ENCODE measurements at regions not wholly inside any gene's neighbourhood (a gene's known extent, or its start where the extent isn't known, plus 50 kb on each side); places are given as distances from the start of the nearest gene placed in this dataset.
"Not testable (repeated sequence)": the region's sequence is repeated elsewhere in the genome, so short reads cannot be mapped to it uniquely, and the experiment has no call there.

GRCh38 chr13:22929381-22930126 lies 251.2 kb upstream of the SGCG start:
- Histone ChIP-seq H2AFZ (ENCODE audit: low read length) (no peak overlapping the region), H3K4me2 (ENCODE audit: low read depth, low read length, poor library complexity, severe bottlenecking) (no peak overlapping the region), H3K4me1 (ENCODE audit: insufficient read depth, low read length, poor library complexity, severe bottlenecking) (no peaks in the 10 kb centered on the region), H3F3A (ENCODE audit: low read depth) (no peaks in the 10 kb centered on the region), H3K9me2 (replicated peaks; ENCODE audit: low read depth, low read length) (no peaks in the 10 kb centered on the region), H3K9me3 (ENCODE audit: insufficient read depth, low read depth, low read length) (no peaks in the 10 kb centered on the region; the same call in 1 of the 2 replicates), H3K9ac (ENCODE audit: low read depth, low read length, poor library complexity, severe bottlenecking) (no peak overlapping the region), H3K79me2 (ENCODE audit: insufficient read depth, low read length) (no peaks in the 10 kb centered on the region), H4K20me1 (ENCODE audit: insufficient read depth, low read length, poor library complexity, severe bottlenecking) (no peaks in the 10 kb centered on the region), H3K4me3 (ENCODE audit: low read length, poor library complexity, severe bottlenecking) (no peak overlapping the region), H3K27me3 (ENCODE audit: insufficient read depth, low read length, poor library complexity, severe bottlenecking) (no peaks in the 10 kb centered on the region), H3K36me3 (ENCODE audit: insufficient read depth, low read length) (no peaks in the 10 kb centered on the region)
- no peak for TF ChIP-seq EZH2phosphoT487 (IDR thresholded peaks at IDR 0.05; ENCODE audit: borderline replicate concordance)
- TF ChIP-seq CTCF (conservative IDR thresholded peaks at IDR 0.05; ENCODE audit: low read length), result no peak

GRCh38 chr13:22931576-22931975 lies 249.2 kb upstream of the SGCG start:
- no peaks in the 10 kb centered on the region for H4K20me1 ChIP-seq (ENCODE audit: insufficient read depth, low read length, poor library complexity, severe bottlenecking)
- no peak overlapping the region for H2AFZ ChIP-seq (ENCODE audit: low read length)
- no peaks in the 10 kb centered on the region; the same call in 1 of the 2 replicates for H3K9me3 ChIP-seq (ENCODE audit: insufficient read depth, low read depth, low read length)
- TF ChIP-seq CTCF (conservative IDR thresholded peaks at IDR 0.05; ENCODE audit: low read length) (no peak), EZH2phosphoT487 (IDR thresholded peaks at IDR 0.05; ENCODE audit: borderline replicate concordance) (no peak)
- no peaks in the 10 kb centered on the region for H3K9me2 ChIP-seq (replicated peaks; ENCODE audit: low read depth, low read length)
- H3K9ac ChIP-seq (ENCODE audit: low read depth, low read length, poor library complexity, severe bottlenecking), result no peak overlapping the region
- no peak overlapping the region for H3K4me3 ChIP-seq (ENCODE audit: low read length, poor library complexity, severe bottlenecking)
- H3K79me2 ChIP-seq (ENCODE audit: insufficient read depth, low read length), result no peaks in the 10 kb centered on the region
- no peak overlapping the region for H3K4me2 ChIP-seq (ENCODE audit: low read depth, low read length, poor library complexity, severe bottlenecking)
- no peaks in the 10 kb centered on the region for H3K4me1 ChIP-seq (ENCODE audit: insufficient read depth, low read length, poor library complexity, severe bottlenecking)
- no peaks in the 10 kb centered on the region for H3F3A ChIP-seq (ENCODE audit: low read depth)
- H3K36me3 ChIP-seq (ENCODE audit: insufficient read depth, low read length), result no peaks in the 10 kb centered on the region
- no peaks in the 10 kb centered on the region for H3K27me3 ChIP-seq (ENCODE audit: insufficient read depth, low read length, poor library complexity, severe bottlenecking)

- not testable (repeated sequence) for H3K79me2 ChIP-seq (ENCODE audit: insufficient read depth, low read length)
These were observed 248.0 kb upstream of the SGCG start for GRCh38 chr13:22932632-22933412.

More at GRCh38 chr13:22932632-22933412, 248.0 kb upstream of the SGCG start:
- H2AFZ ChIP-seq (ENCODE audit: low read length); H4K20me1 ChIP-seq (ENCODE audit: insufficient read depth, low read length, poor library complexity, severe bottlenecking); H3K9me2 ChIP-seq (replicated peaks; ENCODE audit: low read depth, low read length); H3F3A ChIP-seq (ENCODE audit: low read depth); H3K4me3 ChIP-seq (ENCODE audit: low read length, poor library complexity, severe bottlenecking); H3K9me3 ChIP-seq (ENCODE audit: insufficient read depth, low read depth, low read length); H3K4me1 ChIP-seq (ENCODE audit: insufficient read depth, low read length, poor library complexity, severe bottlenecking); H3K9ac ChIP-seq (ENCODE audit: low read depth, low read length, poor library complexity, severe bottlenecking); H3K36me3 ChIP-seq (ENCODE audit: insufficient read depth, low read length); H3K4me2 ChIP-seq (ENCODE audit: low read depth, low read length, poor library complexity, severe bottlenecking); H3K27me3 ChIP-seq (ENCODE audit: insufficient read depth, low read length, poor library complexity, severe bottlenecking): not testable (repeated sequence)
